Astrocyte (in vitro differentiated cells and primary cell): ENCODE measurements at regions not wholly inside any gene's neighbourhood (a gene's known extent, or its start where the extent isn't known, plus 50 kb on each side); places are given as distances from the start of the nearest gene placed in this dataset.
A peak's percentile ranks its signal among the peaks of the same experiment; 100 is the strongest.

ENCODE experiments used
- DNase-seq: peaks from one replicate; pipeline ENCODE4 v3.0.0-alpha.2; 2010; ENCODE audit warnings: low read depth
- FAIRE-seq: peaks from 2 replicates; lab custom pipeline; 2011; peaks lifted over from hg19 to GRCh38; lab: Jason Lieb, UNC
- H2AFZ ChIP-seq: 2 replicates; pipeline ENCODE4 v1.6.0; 2012; ENCODE audit warnings: low read depth, low read length, inconsistent platforms
- H3K27ac ChIP-seq: 2 replicates; pipeline ENCODE4 v1.5.1; 2011; ENCODE audit warnings: low read depth, low read length, inconsistent platforms
- H3K27me3 ChIP-seq: 2 replicates; pipeline ENCODE4 v1.6.0; 2011; ENCODE audit warnings: low read length, inconsistent platforms; ENCODE audit not compliant: insufficient read depth
- H3K36me3 ChIP-seq: 2 replicates; pipeline ENCODE4 v1.5.1; 2011; ENCODE audit warnings: low read length, inconsistent platforms; ENCODE audit not compliant: insufficient read depth
- H3K4me1 ChIP-seq: 2 replicates; pipeline ENCODE4 v1.5.1; 2011; ENCODE audit warnings: low read length, inconsistent platforms; ENCODE audit not compliant: insufficient read depth
- H3K4me2 ChIP-seq: 2 replicates; pipeline ENCODE4 v1.6.0; 2012; ENCODE audit warnings: low read length, inconsistent platforms
- H3K4me3 ChIP-seq: 2 replicates; pipeline ENCODE4 v1.5.1; 2011; ENCODE audit warnings: low read depth, mild to moderate bottlenecking, low read length, inconsistent platforms; ENCODE audit not compliant: insufficient read depth
- H3K79me2 ChIP-seq: 2 replicates; pipeline ENCODE4 v1.6.0; 2012; ENCODE audit warnings: mild to moderate bottlenecking, low read length, inconsistent platforms; ENCODE audit not compliant: insufficient read depth
- H3K9ac ChIP-seq: 2 replicates; pipeline ENCODE4 v1.6.0; 2012; ENCODE audit warnings: mild to moderate bottlenecking, low read length, inconsistent platforms
- H3K9me3 ChIP-seq: 2 replicates; pipeline ENCODE4 v1.5.1; 2012; ENCODE audit warnings: low read depth, mild to moderate bottlenecking, low read length, inconsistent platforms; ENCODE audit not compliant: insufficient read depth
- H4K20me1 ChIP-seq: 2 replicates; pipeline ENCODE4 v1.6.0; 2012; ENCODE audit warnings: low read length, inconsistent platforms; ENCODE audit not compliant: insufficient read depth
- H3K27ac Mint-ChIP-seq: one replicate; pipeline ENCODE4 v1.8.0; 2021; ENCODE audit warnings: mild to moderate bottlenecking, mixed read lengths; ENCODE audit not compliant: unreplicated experiment
- H3K27me3 Mint-ChIP-seq: one replicate; pipeline ENCODE4 v1.8.0; 2021; ENCODE audit warnings: low read depth, mixed read lengths; ENCODE audit not compliant: unreplicated experiment
- H3K36me3 Mint-ChIP-seq: one replicate; pipeline ENCODE4 v1.8.0; 2021; ENCODE audit warnings: low read depth, mixed read lengths; ENCODE audit not compliant: unreplicated experiment
- H3K4me1 Mint-ChIP-seq: one replicate; pipeline ENCODE4 v1.8.0; 2021; ENCODE audit warnings: low read depth, mixed read lengths; ENCODE audit not compliant: unreplicated experiment
- H3K4me3 Mint-ChIP-seq: one replicate; pipeline ENCODE4 v1.8.0; 2021; ENCODE audit warnings: mild to moderate bottlenecking, moderate library complexity, mixed read lengths; ENCODE audit not compliant: unreplicated experiment
- H3K9me3 Mint-ChIP-seq: one replicate; pipeline ENCODE4 v1.8.0; 2021; ENCODE audit warnings: mild to moderate bottlenecking, mixed read lengths; ENCODE audit not compliant: unreplicated experiment
- CTCF ChIP-seq: IDR thresholded peaks from 2 replicates; pipeline ENCODE4 v1.5.1; 2011; ENCODE audit warnings: low read depth, mild to moderate bottlenecking, inconsistent platforms, low read length, moderate library complexity; ENCODE audit not compliant: insufficient read depth
- EZH2 ChIP-seq: IDR thresholded peaks from 2 replicates; pipeline ENCODE4 v1.6.1; 2012; ENCODE audit warnings: mild to moderate bottlenecking, low read length, inconsistent platforms; ENCODE audit not compliant: insufficient read depth

GRCh38 chr7:22008087-22008486, 62.4 kb upstream of the CDCA7L start:
- H3K9me3 ChIP-seq, result no peaks in the 10 kb centered on the region
- H3K4me2 ChIP-seq, result no peak overlapping the region
- no peak overlapping the region for H3K4me3 Mint-ChIP-seq
- H3K79me2 ChIP-seq, result no peaks in the 10 kb centered on the region
- H3K27ac Mint-ChIP-seq, result no peak overlapping the region
- no peaks in the 10 kb centered on the region for H3K36me3 ChIP-seq
- H3K4me1 Mint-ChIP-seq, result peaks cover 3% of the 10 kb centered on the region
- H3K36me3 Mint-ChIP-seq, result no peaks in the 10 kb centered on the region
- H4K20me1 ChIP-seq, result no peaks in the 10 kb centered on the region
- no peak for FAIRE-seq
- TF ChIP-seq EZH2, result no peak
- no peak for TF ChIP-seq CTCF
- no peak overlapping the region for H3K9ac ChIP-seq
- H3K9me3 Mint-ChIP-seq, result no peaks in the 10 kb centered on the region
- H3K27ac ChIP-seq, result no peak overlapping the region
- H3K27me3 ChIP-seq, result peaks cover 6% of the 10 kb centered on the region
- H2AFZ ChIP-seq, result no peak overlapping the region
- DNase-seq, result no peak
- H3K27me3 Mint-ChIP-seq, result peaks cover 1% of the 10 kb centered on the region
- H3K4me1 ChIP-seq, result no peaks in the 10 kb centered on the region
- H3K4me3 ChIP-seq, result no peak overlapping the region

DNA sequence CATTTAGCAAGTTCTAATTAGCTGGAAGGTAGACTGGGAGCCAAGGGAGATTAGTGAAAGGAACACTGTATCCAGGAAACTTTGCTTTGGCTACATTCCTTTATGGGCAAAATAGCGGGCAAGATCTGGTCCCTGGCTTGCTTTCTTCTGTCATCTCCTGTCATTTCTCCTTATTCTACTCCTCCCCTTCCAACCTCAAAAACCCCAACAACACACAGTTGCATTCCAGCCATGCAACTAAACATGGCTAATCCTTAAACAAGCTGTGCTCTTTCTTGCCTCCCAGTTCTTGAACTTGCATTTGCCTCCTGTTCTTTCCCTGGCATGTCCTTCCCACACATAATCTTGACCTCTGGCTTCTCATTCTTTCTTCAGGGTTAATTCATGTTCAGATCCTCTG, 59.5 kb upstream of the CDCA7L start:
- no peaks in the 10 kb centered on the region for H3K9me3 ChIP-seq
- no peak overlapping the region for H3K27ac ChIP-seq
- H3K36me3 ChIP-seq, result no peaks in the 10 kb centered on the region
- H3K4me3 ChIP-seq, result no peak overlapping the region
- H3K4me2 ChIP-seq, result no peak overlapping the region
- H3K27me3 Mint-ChIP-seq, result peaks cover 6% of the 10 kb centered on the region
- H3K4me1 Mint-ChIP-seq, result peaks cover 3% of the 10 kb centered on the region
- H3K4me3 Mint-ChIP-seq, result no peak overlapping the region
- no peaks in the 10 kb centered on the region for H4K20me1 ChIP-seq
- no peaks in the 10 kb centered on the region for H3K4me1 ChIP-seq
- no peak for TF ChIP-seq CTCF
- no peak for TF ChIP-seq EZH2
- no peaks in the 10 kb centered on the region for H3K9me3 Mint-ChIP-seq
- H3K27me3 ChIP-seq, result peaks cover 6% of the 10 kb centered on the region
- H3K27ac Mint-ChIP-seq, result no peak overlapping the region
- no peak overlapping the region for H2AFZ ChIP-seq
- no peak overlapping the region for H3K9ac ChIP-seq
- H3K36me3 Mint-ChIP-seq, result no peaks in the 10 kb centered on the region
- FAIRE-seq, result no peak
- H3K79me2 ChIP-seq, result no peaks in the 10 kb centered on the region
- DNase-seq, result peak; percentile 3

GRCh38 chr7:22002726-22003125, 57.0 kb upstream of the CDCA7L start:
- no peaks in the 10 kb centered on the region for H3K36me3 ChIP-seq
- no peak overlapping the region for H3K9ac ChIP-seq
- FAIRE-seq (no peak), DNase-seq (no peak)
- H2AFZ ChIP-seq, result no peak overlapping the region
- Mint-ChIP-seq H3K36me3 (no peaks in the 10 kb centered on the region), H3K4me3 (no peak overlapping the region), H3K27ac (no peak overlapping the region), H3K9me3 (no peaks in the 10 kb centered on the region), H3K27me3 (peaks cover 5% of the 10 kb centered on the region), H3K4me1 (peaks cover 3% of the 10 kb centered on the region)
- no peaks in the 10 kb centered on the region for H3K9me3 ChIP-seq
- no peaks in the 10 kb centered on the region for H3K4me1 ChIP-seq
- H3K27ac ChIP-seq, result no peak overlapping the region
- H3K4me2 ChIP-seq, result no peak overlapping the region
- H4K20me1 ChIP-seq, result no peaks in the 10 kb centered on the region
- no peak for TF ChIP-seq EZH2
- no peak for TF ChIP-seq CTCF
- H3K79me2 ChIP-seq, result no peaks in the 10 kb centered on the region
- no peak overlapping the region for H3K4me3 ChIP-seq
- peaks cover 6% of the 10 kb centered on the region for H3K27me3 ChIP-seq
